GM03348 (cell line): ENCODE measurements at regions not wholly inside any gene's neighbourhood (a gene's known extent, or its start where the extent isn't known, plus 50 kb on each side); places are given as distances from the start of the nearest gene placed in this dataset.

Experiments used
- DNase-seq: peaks from one replicate; pipeline ENCODE4 v3.0.0; 2012; ENCODE audit warnings: low spot score

DNA sequence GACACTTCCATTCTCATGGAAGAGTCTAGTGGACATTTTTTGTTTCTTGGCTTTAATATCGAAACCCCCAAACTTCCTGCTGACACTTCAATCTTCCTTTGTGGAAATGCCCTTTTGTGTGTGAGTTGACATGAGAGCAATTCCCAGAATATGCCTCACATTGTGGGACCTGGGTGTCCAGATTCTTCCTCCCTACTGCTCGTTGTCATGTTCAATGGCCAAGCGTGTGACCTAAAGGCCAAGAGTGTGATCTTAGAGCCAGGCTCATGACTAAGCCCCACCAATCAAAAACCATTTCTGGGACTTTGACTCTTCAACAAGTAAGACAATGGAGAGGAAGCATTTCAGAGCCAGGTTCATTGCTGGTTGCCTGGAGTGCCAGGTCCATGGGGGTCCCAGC, 52.5 kb upstream of the BMPER start:
- DNase-seq, result no peak

DNA sequence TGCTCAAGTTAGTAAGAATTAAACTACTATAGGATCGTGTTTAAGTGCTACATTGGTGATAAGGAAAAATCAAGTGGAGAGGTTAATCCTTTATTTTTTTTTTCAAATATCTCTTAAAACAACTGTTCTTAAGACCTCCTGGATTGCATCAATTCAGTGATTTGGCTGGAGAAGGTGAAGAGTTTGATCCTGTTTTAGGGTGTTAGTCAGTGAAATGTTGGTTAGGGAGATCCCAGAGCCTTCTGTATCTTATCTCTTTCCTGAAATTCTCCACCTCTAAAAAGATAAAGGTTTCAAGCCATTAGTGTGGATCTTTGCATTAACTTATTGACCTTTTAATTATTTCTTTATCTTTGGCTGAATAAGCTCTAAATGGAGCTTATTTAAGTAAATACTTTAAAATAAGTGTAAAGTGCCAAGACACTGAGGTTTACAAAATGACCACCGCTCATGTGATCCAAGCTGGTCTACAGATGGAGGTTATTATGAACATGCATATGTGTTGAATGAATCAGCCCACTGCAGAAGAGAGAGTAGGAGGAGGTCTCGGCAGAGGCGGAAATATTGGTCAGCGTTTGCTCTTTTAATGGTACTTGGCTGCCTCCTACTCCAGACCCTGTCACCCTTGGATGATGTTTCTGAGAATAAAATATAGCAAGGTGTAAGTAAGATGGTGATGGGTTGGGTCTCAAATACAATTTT, 51.8 kb upstream of the BMPER start:
- DNase-seq, result peak; percentile 78

DNA sequence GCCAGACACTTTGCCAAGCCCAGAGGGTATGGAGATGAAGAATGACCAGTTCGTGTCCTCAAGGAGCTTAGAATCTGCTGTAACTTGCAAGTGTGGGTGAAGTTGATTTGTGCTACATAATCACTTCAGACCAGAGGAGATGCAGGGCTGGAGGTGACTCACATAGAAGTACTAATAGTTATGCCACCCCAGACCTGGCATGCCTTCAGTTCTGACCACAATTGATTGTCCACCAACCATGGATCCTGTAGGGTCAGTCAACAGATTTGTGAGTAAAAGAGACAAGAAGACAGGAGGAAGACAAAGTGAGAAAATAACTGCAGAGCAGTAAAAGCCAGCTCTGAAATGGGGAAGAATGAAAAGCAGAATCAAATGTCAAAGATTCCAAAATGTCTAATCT, 51.2 kb upstream of the BMPER start:
- peak; percentile 62 for DNase-seq

DNA sequence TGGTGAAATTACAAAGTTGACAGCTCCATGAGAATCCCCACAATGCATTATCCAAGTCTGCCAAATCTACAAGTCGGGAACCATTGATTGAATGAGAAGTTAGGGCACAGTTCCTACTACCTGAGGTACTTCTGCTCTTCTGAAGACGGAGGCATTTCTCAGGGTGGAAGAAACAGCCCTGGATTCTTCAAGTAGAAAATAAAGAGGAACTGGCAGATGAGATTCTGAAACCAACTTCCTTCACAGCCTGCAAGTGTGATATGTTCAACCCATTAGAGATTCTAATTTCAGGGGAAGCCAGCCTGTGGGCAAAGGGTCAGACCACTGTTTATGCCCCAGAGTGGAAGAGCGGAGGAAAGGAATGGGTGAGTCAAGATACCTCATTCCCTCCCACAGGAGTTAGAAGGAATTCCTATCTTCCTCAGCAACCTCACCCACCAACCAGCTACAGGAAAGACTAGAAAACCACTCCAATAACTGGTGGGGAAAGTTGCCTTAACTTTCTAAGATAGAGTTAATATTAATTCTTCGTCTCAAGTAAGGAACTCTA, 50.5 kb upstream of the BMPER start:
- peak; percentile 74 for DNase-seq
